ENCODE measurements at regions not wholly inside any gene's neighbourhood (a gene's known extent, or its start where the extent isn't known, plus 50 kb on each side); places are given as distances from the start of the nearest gene placed in this dataset.

GRCh38 chr2:78023356-78023755 is 501.2 kb upstream of the LRRTM4 start:
- DNase-seq (ENCODE audit: low spot score) = no peak

GRCh38 chr2:78024996-78025395 is 502.8 kb upstream of the LRRTM4 start:
- no peak for DNase-seq (ENCODE audit: low spot score)

- DNase-seq (ENCODE audit: low spot score) = no peak
Measured at GRCh38 chr2:78029392-78029995, 507.3 kb upstream of the LRRTM4 start.

- DNase-seq (ENCODE audit: low spot score) = no peak
Measured at GRCh38 chr2:78034706-78035105, 512.5 kb upstream of the LRRTM4 start.

GRCh38 chr2:78035804-78036203 is 513.6 kb upstream of the LRRTM4 start:
- no peak for DNase-seq (ENCODE audit: low spot score)

GRCh38 chr2:78051480-78051879 is 529.3 kb upstream of the LRRTM4 start:
- DNase-seq (ENCODE audit: low spot score) = no peak

GRCh38 chr2:78056976-78057375 is 534.8 kb upstream of the LRRTM4 start:
- DNase-seq (ENCODE audit: low spot score) = no peak

GRCh38 chr2:78061301-78061700 is 539.1 kb upstream of the LRRTM4 start:
- no peak for DNase-seq (ENCODE audit: low spot score)

GRCh38 chr2:78061732-78062131 is 539.6 kb upstream of the LRRTM4 start:
- DNase-seq (ENCODE audit: low spot score) = no peak

- DNase-seq (ENCODE audit: low spot score) = no peak
Measured at GRCh38 chr2:78063246-78064020, 541.3 kb upstream of the LRRTM4 start.

- DNase-seq (ENCODE audit: low spot score) = peak; percentile 38
Measured at GRCh38 chr2:78065366-78065765, 543.2 kb upstream of the LRRTM4 start.

GRCh38 chr2:78068808-78069207 is 546.6 kb upstream of the LRRTM4 start:
- peak; percentile 34 for DNase-seq (ENCODE audit: low spot score)

GRCh38 chr2:78070693-78071092 is 548.5 kb upstream of the LRRTM4 start:
- DNase-seq (ENCODE audit: low spot score) = no peak

GRCh38 chr2:78077633-78078032 is 555.5 kb upstream of the LRRTM4 start:
- peak; percentile 58 for DNase-seq (ENCODE audit: low spot score)

GRCh38 chr2:78082555-78082954 is 560.4 kb upstream of the LRRTM4 start:
- DNase-seq (ENCODE audit: low spot score) = no peak

- no peak for DNase-seq (ENCODE audit: low spot score)
Measured at GRCh38 chr2:78093436-78093835, 571.3 kb upstream of the LRRTM4 start.

- no peak for DNase-seq (ENCODE audit: low spot score)
Measured at GRCh38 chr2:78109272-78109671, 587.1 kb upstream of the LRRTM4 start.

GRCh38 chr2:78115291-78115690 is 593.1 kb upstream of the LRRTM4 start:
- no peak for DNase-seq (ENCODE audit: low spot score)

GRCh38 chr2:78118037-78118436 is 595.9 kb upstream of the LRRTM4 start:
- DNase-seq (ENCODE audit: low spot score) = no peak

GRCh38 chr2:78120275-78120674 is 598.1 kb upstream of the LRRTM4 start:
- DNase-seq (ENCODE audit: low spot score) = no peak

- DNase-seq (ENCODE audit: low spot score) = no peak
Measured at GRCh38 chr2:78125042-78125441, 602.9 kb upstream of the LRRTM4 start.

- DNase-seq (ENCODE audit: low spot score) = no peak
Measured at GRCh38 chr2:78127424-78127823, 605.2 kb upstream of the LRRTM4 start.

Measured in SK-N-DZ (cell line).